ENCODE measurements at regions not wholly inside any gene's neighbourhood (a gene's known extent, or its start where the extent isn't known, plus 50 kb on each side); places are given as distances from the start of the nearest gene placed in this dataset.

DNA sequence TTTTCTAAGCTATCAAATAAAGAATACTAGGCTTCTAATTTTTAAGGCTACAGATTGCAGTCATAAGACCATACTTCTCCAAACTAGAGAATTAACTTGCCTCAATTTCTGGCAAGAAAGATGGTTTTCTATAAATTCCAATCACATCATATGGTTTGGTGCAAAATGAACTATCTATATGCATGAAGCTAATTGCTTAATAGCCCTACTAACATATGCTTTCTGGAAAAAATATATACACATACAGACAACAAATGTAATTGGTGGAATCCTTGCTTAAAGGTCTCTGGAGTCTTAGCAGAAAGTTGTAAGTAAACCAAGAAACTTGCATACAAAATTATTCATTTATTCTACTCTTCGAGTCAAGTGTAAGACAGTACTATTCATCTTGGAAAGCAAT, 113.1 kb upstream of the NANOGP8 start:
- TF ChIP-seq, protein P1, sequence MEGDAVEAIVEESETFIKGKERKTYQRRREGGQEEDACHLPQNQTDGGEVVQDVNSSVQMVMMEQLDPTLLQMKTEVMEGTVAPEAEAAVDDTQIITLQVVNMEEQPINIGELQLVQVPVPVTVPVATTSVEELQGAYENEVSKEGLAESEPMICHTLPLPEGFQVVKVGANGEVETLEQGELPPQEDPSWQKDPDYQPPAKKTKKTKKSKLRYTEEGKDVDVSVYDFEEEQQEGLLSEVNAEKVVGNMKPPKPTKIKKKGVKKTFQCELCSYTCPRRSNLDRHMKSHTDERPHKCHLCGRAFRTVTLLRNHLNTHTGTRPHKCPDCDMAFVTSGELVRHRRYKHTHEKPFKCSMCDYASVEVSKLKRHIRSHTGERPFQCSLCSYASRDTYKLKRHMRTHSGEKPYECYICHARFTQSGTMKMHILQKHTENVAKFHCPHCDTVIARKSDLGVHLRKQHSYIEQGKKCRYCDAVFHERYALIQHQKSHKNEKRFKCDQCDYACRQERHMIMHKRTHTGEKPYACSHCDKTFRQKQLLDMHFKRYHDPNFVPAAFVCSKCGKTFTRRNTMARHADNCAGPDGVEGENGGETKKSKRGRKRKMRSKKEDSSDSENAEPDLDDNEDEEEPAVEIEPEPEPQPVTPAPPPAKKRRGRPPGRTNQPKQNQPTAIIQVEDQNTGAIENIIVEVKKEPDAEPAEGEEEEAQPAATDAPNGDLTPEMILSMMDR (conservative IDR thresholded peaks at IDR 0.05; ENCODE audit: low read depth in 2 of 2), result no peak
- TF ChIP-seq ZNF114 (CRISPR knock-in tag; IDR thresholded peaks at IDR 0.05), result no peak
- TF ChIP-seq EZH2 (IDR thresholded peaks at IDR 0.05; ENCODE audit: low read depth, unreplicated experiment), result no peak
- no peak for TF ChIP-seq JUNB (IDR thresholded peaks at IDR 0.05; ENCODE audit: unreplicated experiment)
- TF ChIP-seq CREB1 (CRISPR knock-in tag; IDR thresholded peaks at IDR 0.05; ENCODE audit: low read depth), result no peak
- TF ChIP-seq POLR2AphosphoS5 (IDR thresholded peaks at IDR 0.05; ENCODE audit: low read depth), result no peak
- TF ChIP-seq, protein P2, sequence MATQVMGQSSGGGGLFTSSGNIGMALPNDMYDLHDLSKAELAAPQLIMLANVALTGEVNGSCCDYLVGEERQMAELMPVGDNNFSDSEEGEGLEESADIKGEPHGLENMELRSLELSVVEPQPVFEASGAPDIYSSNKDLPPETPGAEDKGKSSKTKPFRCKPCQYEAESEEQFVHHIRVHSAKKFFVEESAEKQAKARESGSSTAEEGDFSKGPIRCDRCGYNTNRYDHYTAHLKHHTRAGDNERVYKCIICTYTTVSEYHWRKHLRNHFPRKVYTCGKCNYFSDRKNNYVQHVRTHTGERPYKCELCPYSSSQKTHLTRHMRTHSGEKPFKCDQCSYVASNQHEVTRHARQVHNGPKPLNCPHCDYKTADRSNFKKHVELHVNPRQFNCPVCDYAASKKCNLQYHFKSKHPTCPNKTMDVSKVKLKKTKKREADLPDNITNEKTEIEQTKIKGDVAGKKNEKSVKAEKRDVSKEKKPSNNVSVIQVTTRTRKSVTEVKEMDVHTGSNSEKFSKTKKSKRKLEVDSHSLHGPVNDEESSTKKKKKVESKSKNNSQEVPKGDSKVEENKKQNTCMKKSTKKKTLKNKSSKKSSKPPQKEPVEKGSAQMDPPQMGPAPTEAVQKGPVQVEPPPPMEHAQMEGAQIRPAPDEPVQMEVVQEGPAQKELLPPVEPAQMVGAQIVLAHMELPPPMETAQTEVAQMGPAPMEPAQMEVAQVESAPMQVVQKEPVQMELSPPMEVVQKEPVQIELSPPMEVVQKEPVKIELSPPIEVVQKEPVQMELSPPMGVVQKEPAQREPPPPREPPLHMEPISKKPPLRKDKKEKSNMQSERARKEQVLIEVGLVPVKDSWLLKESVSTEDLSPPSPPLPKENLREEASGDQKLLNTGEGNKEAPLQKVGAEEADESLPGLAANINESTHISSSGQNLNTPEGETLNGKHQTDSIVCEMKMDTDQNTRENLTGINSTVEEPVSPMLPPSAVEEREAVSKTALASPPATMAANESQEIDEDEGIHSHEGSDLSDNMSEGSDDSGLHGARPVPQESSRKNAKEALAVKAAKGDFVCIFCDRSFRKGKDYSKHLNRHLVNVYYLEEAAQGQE (IDR thresholded peaks at IDR 0.05; ENCODE audit: unreplicated experiment), result no peak
- TF ChIP-seq STAT1 (IDR thresholded peaks at IDR 0.05; ENCODE audit: unreplicated experiment), result no peak
- no peak for TF ChIP-seq EZH2phosphoT487 (IDR thresholded peaks at IDR 0.05; ENCODE audit: unreplicated experiment)
